Gastroesophageal sphincter (tissue), 4 donors: ENCODE measurements at regions not wholly inside any gene's neighbourhood (a gene's known extent, or its start where the extent isn't known, plus 50 kb on each side); places are given as distances from the start of the nearest gene placed in this dataset.
"Not testable (repeated sequence)": the region's sequence is repeated elsewhere in the genome, so short reads cannot be mapped to it uniquely, and the experiment has no call there.

Experiments used
- ATAC-seq: fragments of 150-250 bp; one replicate; pipeline ENCODE4 v1.9.1; 2016; ENCODE audit warnings: mild to moderate bottlenecking, moderate library complexity
- H3K27ac ChIP-seq, 4 donors: fragments of 200-600 bp; sonication (generic) in 3 of 4; 1 replicate in 3 of 4; 2 replicates in 1 of 4; pipeline ENCODE4 v1.5.1; 2016 to 2019
- H3K27me3 ChIP-seq: fragments of 200-600 bp; sonication (generic); one replicate; pipeline ENCODE4 v1.5.1; 2019
- H3K36me3 ChIP-seq, 2 donors: fragments of 200-600 bp; sonication (generic); one replicate each; pipeline ENCODE4 v1.5.1; 2019; ENCODE audit warnings: control low read depth in 1 of 2
- H3K4me1 ChIP-seq, 3 donors: fragments of 200-600 bp; sonication (generic); 1 replicate in 2 of 3; 2 replicates in 1 of 3; pipeline ENCODE4 v1.5.1; 2016 to 2019; ENCODE audit warnings: control low read depth in 2 of 3
- H3K4me3 ChIP-seq, 2 donors: fragments of 200-600 bp; sonication (generic); one replicate each; pipeline ENCODE4 v1.5.1; 2019; ENCODE audit warnings: mild to moderate bottlenecking in 1 of 2, moderate library complexity in 1 of 2
- H3K9me3 ChIP-seq, 3 donors: fragments of 200-600 bp; sonication (generic); one replicate each; pipeline ENCODE4 v1.5.1; 2017 to 2019; ENCODE audit warnings: control low read depth in 2 of 3
- CTCF ChIP-seq, 4 experiments: fragments of 200-600 bp in 2 of 4; fragments of 450-650 bp in 2 of 4; sonication (generic) in 1 of 4; IDR thresholded peaks; one replicate each; pipeline ENCODE4 v1.5.1; 2017 to 2019; ENCODE audit warnings: antibody characterized with exemption in 4 of 4, mild to moderate bottlenecking in 2 of 4, moderate library complexity in 2 of 4
- EP300 ChIP-seq: sonication (generic); formaldehyde crosslinking; IDR thresholded peaks from one replicate; pipeline ENCODE4 v1.6.1; 2017; ENCODE audit warnings: antibody characterized with exemption, mild to moderate bottlenecking
- POLR2A ChIP-seq, 2 donors: fragments of 450-650 bp; IDR thresholded peaks; one replicate each; pipeline ENCODE4 v1.6.1; 2017; ENCODE audit warnings: antibody characterized with exemption in 2 of 2, mild to moderate bottlenecking in 2 of 2, moderate library complexity in 1 of 2
- POLR2AphosphoS5 ChIP-seq: sonication (generic); formaldehyde crosslinking; IDR thresholded peaks from one replicate; pipeline ENCODE4 v1.6.1; 2017; ENCODE audit warnings: antibody characterized with exemption
- WGBS, 2 donors: methylation state at CpG; one replicate each; pipeline ENCODE4 v1.1.5; 2018; ENCODE audit warnings: low coverage in 1 of 2; 5-methylcytosine and 5-hydroxymethylcytosine counted together

- WGBS, 2 donors, result 80% methylated on average over 1 of the region's 1 CpG; no CpG with 5 or more reads in 1 of the 2 donors
- H3K4me3 ChIP-seq, result no peak overlapping the region
- no peaks in the 10 kb centered on the region for H3K9me3 ChIP-seq
- no peaks in the 10 kb centered on the region for H3K27me3 ChIP-seq
- ATAC-seq, result no peak
- H3K4me1 ChIP-seq, result no peaks in the 10 kb centered on the region
- TF ChIP-seq POLR2A (IDR thresholded peaks at IDR 0.05), result no peak
- TF ChIP-seq EP300, result no peak
- TF ChIP-seq POLR2AphosphoS5, result no peak
- no peak for TF ChIP-seq CTCF (IDR thresholded peaks at IDR 0.05)
- H3K36me3 ChIP-seq, result no peaks in the 10 kb centered on the region
- H3K27ac ChIP-seq, result no peak overlapping the region
Observed at GRCh38 chr15:38111070-38111469, 141.6 kb upstream of the SPRED1 start.

DNA sequence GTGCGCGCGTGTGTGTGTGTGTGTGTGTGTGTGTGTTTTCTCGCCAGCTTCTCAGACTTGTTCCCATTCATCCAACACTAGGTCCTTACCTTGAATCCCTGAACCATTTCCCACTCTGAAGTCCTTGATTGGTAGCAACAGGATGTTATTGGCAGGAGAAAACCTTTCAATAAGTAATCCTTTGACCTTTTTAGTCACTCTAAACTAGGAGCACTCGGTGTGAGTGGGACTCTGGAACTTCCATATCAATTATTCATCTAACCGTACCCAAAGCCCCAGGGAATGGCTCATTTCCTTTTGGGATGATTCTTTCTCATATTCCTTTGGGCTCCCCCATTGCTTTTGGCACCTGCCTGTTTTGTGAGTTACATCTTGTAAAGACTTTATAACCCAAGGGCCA, 140.2 kb upstream of the SPRED1 start:
- no peaks in the 10 kb centered on the region for H3K27me3 ChIP-seq
- ATAC-seq, result no peak

DNA sequence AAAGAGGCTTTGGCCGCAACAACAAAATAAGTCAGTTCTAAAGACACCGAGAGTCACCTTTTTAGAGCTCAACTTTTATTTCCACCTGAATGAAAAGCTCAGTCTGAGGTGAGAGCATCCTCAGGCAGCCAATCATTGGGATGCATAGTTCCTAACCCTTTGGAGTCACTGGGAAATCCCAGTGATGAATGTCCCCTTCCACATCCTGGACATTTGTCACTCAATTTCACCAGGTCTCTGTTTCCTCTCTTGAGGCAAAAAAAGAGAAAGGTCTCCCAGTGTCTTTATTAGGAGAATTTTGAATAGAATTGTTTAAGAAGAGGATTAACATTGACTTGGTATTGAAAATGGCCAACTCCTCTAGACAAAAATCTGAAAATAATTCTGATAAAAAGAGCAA, 137.5 kb upstream of the SPRED1 start:
- ATAC-seq, result no peak
- H3K4me3 ChIP-seq, result no peak overlapping the region
- H3K9me3 ChIP-seq, result no peaks in the 10 kb centered on the region
- TF ChIP-seq POLR2AphosphoS5 (no peak), POLR2A (IDR thresholded peaks at IDR 0.05) (no peak), EP300 (no peak), CTCF (IDR thresholded peaks at IDR 0.05) (no peak)
- H3K4me1 ChIP-seq, result no peaks in the 10 kb centered on the region
- 92 to 97% methylated on average over 2 of the region's 2 CpGs for WGBS, 2 donors
- H3K36me3 ChIP-seq, result no peaks in the 10 kb centered on the region
- H3K27me3 ChIP-seq, result no peaks in the 10 kb centered on the region
- H3K27ac ChIP-seq, result no peak overlapping the region

More for the DNA sequence above, 140.2 kb upstream of the SPRED1 start:
- Histone ChIP-seq H3K9me3 (no peaks in the 10 kb centered on the region), H3K4me1 (no peaks in the 10 kb centered on the region), H3K27ac (no peak overlapping the region), H3K4me3 (no peak overlapping the region), H3K36me3 (no peaks in the 10 kb centered on the region)
- 82 to 100% methylated on average over 3 to 6 of the region's 6 CpGs for WGBS, 2 donors
- no peak for TF ChIP-seq POLR2A (IDR thresholded peaks at IDR 0.05)
- TF ChIP-seq CTCF (IDR thresholded peaks at IDR 0.05), result no peak

DNA sequence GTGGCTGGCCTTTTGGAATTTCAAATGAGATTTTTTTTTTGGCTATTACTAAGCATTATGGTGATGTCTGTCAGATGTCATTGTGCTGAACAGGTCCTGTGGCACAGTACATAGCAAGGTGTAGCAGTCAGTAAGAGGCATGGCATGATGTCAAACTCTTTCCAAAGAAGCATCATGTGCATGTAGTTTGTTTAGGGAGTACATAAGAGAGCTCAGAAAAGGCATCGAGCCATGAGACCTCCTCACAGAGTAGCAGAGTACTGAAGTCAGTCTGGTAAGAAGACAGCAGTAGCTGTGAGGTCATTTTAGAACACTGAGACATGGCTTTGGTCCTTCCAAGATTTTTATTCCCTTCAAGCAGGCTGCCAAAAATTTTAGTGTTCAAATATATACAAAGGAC, 134.9 kb upstream of the SPRED1 start:
- Histone ChIP-seq H3K36me3 (no peaks in the 10 kb centered on the region), H3K4me3 (no peak overlapping the region), H3K9me3 (no peaks in the 10 kb centered on the region), H3K27me3 (no peaks in the 10 kb centered on the region), H3K27ac (no peak overlapping the region), H3K4me1 (no peaks in the 10 kb centered on the region)
- ATAC-seq, result no peak
- TF ChIP-seq POLR2AphosphoS5, result no peak
- TF ChIP-seq EP300, result no peak
- no peak for TF ChIP-seq CTCF (IDR thresholded peaks at IDR 0.05)
- no peak for TF ChIP-seq POLR2A (IDR thresholded peaks at IDR 0.05)
- 45 to 83% methylated on average over 1 of the region's 1 CpG for WGBS, 2 donors

- WGBS, 2 donors, result no CpG with 5 or more reads among the region's 3 CpGs
- not testable (repeated sequence) for H3K36me3 ChIP-seq
Observed at GRCh38 chr15:38119865-38120264, 132.8 kb upstream of the SPRED1 start.

GRCh38 chr15:38127306-38127771, 125.3 kb upstream of the SPRED1 start:
- Histone ChIP-seq H3K27ac (no peak overlapping the region), H3K4me3 (no peak overlapping the region), H3K36me3 (no peaks in the 10 kb centered on the region), H3K4me1 (peaks cover 0 to 35% (median 0%) of the 10 kb centered on the region in 3 donors), H3K9me3 (no peaks in the 10 kb centered on the region), H3K27me3 (no peaks in the 10 kb centered on the region)
- no peak for ATAC-seq
- TF ChIP-seq POLR2AphosphoS5 (no peak), POLR2A (IDR thresholded peaks at IDR 0.05) (no peak), EP300 (no peak), CTCF (IDR thresholded peaks at IDR 0.05) (no peak)
- 90 to 100% methylated on average over 1 of the region's 1 CpG for WGBS, 2 donors

More at GRCh38 chr15:38119865-38120264, 132.8 kb upstream of the SPRED1 start:
- not testable (repeated sequence) for H3K9me3 ChIP-seq, H3K27ac ChIP-seq, ATAC-seq, H3K4me3 ChIP-seq, H3K27me3 ChIP-seq, H3K4me1 ChIP-seq
